ENCODE measurements at regions not wholly inside any gene's neighbourhood (a gene's known extent, or its start where the extent isn't known, plus 50 kb on each side); places are given as distances from the start of the nearest gene placed in this dataset.

- DNase-seq = peak; percentile 13
Measured at GRCh38 chr5:40384782-40385390, 294.8 kb upstream of the PTGER4 start.

- DNase-seq = no peak
Measured at GRCh38 chr5:40383749-40384651, 295.7 kb upstream of the PTGER4 start.

- DNase-seq = no peak
Measured at GRCh38 chr5:40381676-40382363, 297.9 kb upstream of the PTGER4 start.

GRCh38 chr5:40381016-40381415, 298.7 kb upstream of the PTGER4 start:
- DNase-seq = no peak

GRCh38 chr5:40378396-40379177, 301.1 kb upstream of the PTGER4 start:
- DNase-seq = peak; percentile 2

GRCh38 chr5:40376566-40376965, 303.1 kb upstream of the PTGER4 start:
- no peak for DNase-seq

GRCh38 chr5:40374853-40375252, 304.9 kb upstream of the PTGER4 start:
- no peak for DNase-seq

GRCh38 chr5:40368200-40368599, 311.5 kb upstream of the PTGER4 start:
- no peak for DNase-seq

GRCh38 chr5:40367255-40367654, 312.5 kb upstream of the PTGER4 start:
- no peak for DNase-seq

- no peak for DNase-seq
Measured at GRCh38 chr5:40365342-40366330, 314.1 kb upstream of the PTGER4 start.

- DNase-seq = no peak
Measured at GRCh38 chr5:40364441-40364840, 315.3 kb upstream of the PTGER4 start.

GRCh38 chr5:40361378-40361777, 318.3 kb upstream of the PTGER4 start:
- DNase-seq = no peak

- no peak for DNase-seq
Measured at GRCh38 chr5:40360685-40361084, 319.0 kb upstream of the PTGER4 start.

GRCh38 chr5:40359832-40360231, 319.9 kb upstream of the PTGER4 start:
- no peak for DNase-seq

- DNase-seq = no peak
Measured at GRCh38 chr5:40359093-40359492, 320.6 kb upstream of the PTGER4 start.

GRCh38 chr5:40356248-40356647, 323.5 kb upstream of the PTGER4 start:
- no peak for DNase-seq

GRCh38 chr5:40355846-40356245, 323.9 kb upstream of the PTGER4 start:
- no peak for DNase-seq

- DNase-seq = no peak
Measured at GRCh38 chr5:40355181-40355580, 324.5 kb upstream of the PTGER4 start.

- DNase-seq = no peak
Measured at GRCh38 chr5:40354171-40354570, 325.5 kb upstream of the PTGER4 start.

GRCh38 chr5:40353442-40353841, 326.3 kb upstream of the PTGER4 start:
- DNase-seq = no peak

GRCh38 chr5:40347981-40348725, 331.6 kb upstream of the PTGER4 start:
- no peak for DNase-seq
